ENCODE measurements at regions not wholly inside any gene's neighbourhood (a gene's known extent, or its start where the extent isn't known, plus 50 kb on each side); places are given as distances from the start of the nearest gene placed in this dataset.
A peak's percentile ranks its signal among the peaks of the same experiment; 100 is the strongest.

DNA sequence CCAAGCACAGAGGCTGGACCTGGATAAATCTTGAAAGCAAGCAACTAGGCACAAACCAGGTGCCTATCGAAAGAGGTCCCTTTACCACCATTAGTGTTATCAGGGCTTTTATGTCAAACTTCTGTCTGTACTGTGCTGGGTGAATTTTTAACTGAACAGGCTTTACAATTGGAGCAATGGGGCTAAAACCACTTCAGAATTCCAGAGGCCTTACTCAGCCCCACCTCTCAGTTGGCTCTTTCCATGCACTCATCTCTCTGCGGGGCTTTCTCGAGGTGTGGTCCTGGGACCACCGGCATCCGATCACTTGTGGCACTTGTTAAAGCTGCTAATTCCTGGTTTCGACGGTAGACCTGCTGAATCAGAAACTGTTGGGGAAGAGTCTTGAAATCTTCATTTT, 232.5 kb downstream of the SOX4 start:
- no peak overlapping the region for H3K4me3 ChIP-seq (ENCODE audit: insufficient read depth in 1 of 2, low read depth in 1 of 2, low read length in 2 of 2)
- no peak overlapping the region for H3K18ac ChIP-seq (ENCODE audit: low read depth in 1 of 2, low read length in 2 of 2)
- H3K9me3 ChIP-seq (ENCODE audit: control insufficient read depth, low read length) = no peaks in the 10 kb centered on the region
- H4K91ac ChIP-seq (ENCODE audit: low read length) = no peak overlapping the region
- no peaks in the 10 kb centered on the region for H3K36me3 ChIP-seq (ENCODE audit: control insufficient read depth in 1 of 2, insufficient read depth in 2 of 2, low read depth in 1 of 2, low read length in 2 of 2)
- H2AFZ ChIP-seq (ENCODE audit: low read depth, low read length) = no peak overlapping the region
- no peak overlapping the region for H3K23ac ChIP-seq (ENCODE audit: low read length in 2 of 2)
- no peaks in the 10 kb centered on the region for H3K79me1 ChIP-seq (replicated peaks; ENCODE audit: low read length, poor library complexity, severe bottlenecking)
- no peak overlapping the region for H2AK5ac ChIP-seq (ENCODE audit: low read length, severe bottlenecking)
- H3K4ac ChIP-seq (ENCODE audit: low read depth in 1 of 2, low read length in 2 of 2) = no peak overlapping the region
- H4K8ac ChIP-seq (ENCODE audit: low read length) = no peak overlapping the region
- no peak overlapping the region for H2BK12ac ChIP-seq (ENCODE audit: low read length in 2 of 2)
- 17% methylated on average over 1 of the region's 7 CpGs for WGBS
- no peak overlapping the region for H2BK15ac ChIP-seq (ENCODE audit: low read depth, poor library complexity, severe bottlenecking)
- H3K4me1 ChIP-seq (ENCODE audit: control insufficient read depth, insufficient read depth, low read depth, low read length) = peaks cover 6% of the 10 kb centered on the region
- DNase-seq = peak; percentile 53
- no peaks in the 10 kb centered on the region for H3K27me3 ChIP-seq (ENCODE audit: control insufficient read depth in 1 of 2, insufficient read depth in 1 of 2, low read length in 2 of 2)
- H3K27ac ChIP-seq (ENCODE audit: low read length, poor library complexity, severe bottlenecking) = peak overlapping the region; percentile 90
- H2BK5ac ChIP-seq (ENCODE audit: low read depth, low read length, poor library complexity, severe bottlenecking) = no peak overlapping the region
- H3K14ac ChIP-seq (ENCODE audit: low read length in 2 of 2) = no peak overlapping the region
- H2BK120ac ChIP-seq (ENCODE audit: low read depth, low read length) = no peak overlapping the region
- H3K4me2 ChIP-seq (ENCODE audit: low read length, poor library complexity, severe bottlenecking) = peak overlapping the region; percentile 80
- no peak overlapping the region for H3K9ac ChIP-seq (ENCODE audit: low read length)

DNA sequence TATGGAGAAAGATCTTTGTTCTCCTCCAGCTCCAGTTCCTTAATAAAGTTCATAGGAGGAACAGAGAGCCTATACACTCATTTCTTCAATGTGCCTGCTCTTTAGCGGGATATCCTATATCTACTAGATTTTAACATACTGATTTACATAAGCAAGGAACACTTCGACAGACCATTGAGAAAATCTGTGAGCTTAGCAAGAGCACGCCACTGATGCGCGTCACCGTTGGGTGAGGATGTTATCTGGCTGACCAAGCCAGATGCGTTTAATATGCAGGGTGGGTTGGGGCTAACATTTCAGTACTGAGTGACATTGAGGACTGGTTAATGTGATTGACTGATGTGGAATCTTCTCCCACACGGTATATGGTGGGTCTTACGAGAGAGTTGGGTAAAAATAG, 233.4 kb downstream of the SOX4 start:
- Histone ChIP-seq H3K4ac (ENCODE audit: low read depth in 1 of 2, low read length in 2 of 2) (no peak overlapping the region), H3K9me3 (ENCODE audit: control insufficient read depth, low read length) (no peaks in the 10 kb centered on the region), H2BK15ac (ENCODE audit: low read depth, poor library complexity, severe bottlenecking) (no peak overlapping the region), H3K27me3 (ENCODE audit: control insufficient read depth in 1 of 2, insufficient read depth in 1 of 2, low read length in 2 of 2) (no peaks in the 10 kb centered on the region), H2BK120ac (ENCODE audit: low read depth, low read length) (no peak overlapping the region), H2AFZ (ENCODE audit: low read depth, low read length) (no peak overlapping the region), H2AK5ac (ENCODE audit: low read length, severe bottlenecking) (no peak overlapping the region), H3K9ac (ENCODE audit: low read length) (no peak overlapping the region), H3K79me1 (replicated peaks; ENCODE audit: low read length, poor library complexity, severe bottlenecking) (no peaks in the 10 kb centered on the region), H3K4me2 (ENCODE audit: low read length, poor library complexity, severe bottlenecking) (no peak overlapping the region), H2BK5ac (ENCODE audit: low read depth, low read length, poor library complexity, severe bottlenecking) (no peak overlapping the region), H4K8ac (ENCODE audit: low read length) (no peak overlapping the region), H3K23ac (ENCODE audit: low read length in 2 of 2) (no peak overlapping the region), H4K91ac (ENCODE audit: low read length) (no peak overlapping the region), H3K4me1 (ENCODE audit: control insufficient read depth, insufficient read depth, low read depth, low read length) (peaks cover 6% of the 10 kb centered on the region), H3K4me3 (ENCODE audit: insufficient read depth in 1 of 2, low read depth in 1 of 2, low read length in 2 of 2) (no peak overlapping the region), H2BK12ac (ENCODE audit: low read length in 2 of 2) (peak overlapping the region in 1 of 2 experiments; percentile 45), H3K36me3 (ENCODE audit: control insufficient read depth in 1 of 2, insufficient read depth in 2 of 2, low read depth in 1 of 2, low read length in 2 of 2) (no peaks in the 10 kb centered on the region), H3K14ac (ENCODE audit: low read length in 2 of 2) (no peak overlapping the region), H3K18ac (ENCODE audit: low read depth in 1 of 2, low read length in 2 of 2) (no peak overlapping the region), H3K27ac (ENCODE audit: low read length, poor library complexity, severe bottlenecking) (no peak overlapping the region)
- 93% methylated on average over 9 of the region's 9 CpGs for WGBS
- DNase-seq = no peak

DNA sequence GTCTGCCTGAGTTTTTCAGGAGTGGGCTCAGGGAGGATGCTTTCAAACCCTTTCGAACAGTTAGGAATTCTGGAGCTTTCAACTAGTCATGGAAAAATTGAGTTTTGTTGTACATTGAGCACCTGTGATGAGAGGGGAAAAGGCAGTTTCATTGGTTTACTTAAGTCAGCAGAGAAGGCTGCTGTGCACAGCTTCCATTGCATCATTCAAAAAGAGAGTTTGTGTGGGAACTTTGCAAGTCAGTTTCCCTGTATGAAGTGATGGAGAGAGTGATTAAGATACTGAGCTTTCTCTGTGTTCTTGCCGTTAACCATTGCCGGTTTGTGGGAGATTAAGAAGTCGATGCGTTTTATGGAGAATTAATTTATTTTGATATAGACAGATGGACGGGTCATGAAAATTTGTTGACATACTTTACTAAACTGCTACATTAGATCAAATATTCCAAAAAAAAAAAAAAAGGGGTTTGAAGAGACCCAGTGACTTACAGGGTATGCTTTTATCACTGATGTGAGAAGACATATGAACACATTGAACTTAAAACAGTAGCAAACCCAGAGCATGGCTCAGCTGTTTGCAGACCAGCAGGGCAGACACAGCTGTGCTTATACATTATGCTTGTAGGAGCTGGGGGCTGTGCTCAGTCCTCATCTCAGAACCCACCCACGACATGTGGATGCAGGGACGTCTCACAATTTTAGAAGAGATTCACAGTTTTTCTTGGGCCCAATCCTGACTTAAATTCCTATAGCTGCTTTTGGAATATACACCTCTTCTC, 234.1 kb downstream of the SOX4 start:
- 80% methylated on average over 6 of the region's 8 CpGs for WGBS
- peaks cover 6% of the 10 kb centered on the region for H3K4me1 ChIP-seq (ENCODE audit: control insufficient read depth, insufficient read depth, low read depth, low read length)
- peak; percentile 47 for DNase-seq

DNA sequence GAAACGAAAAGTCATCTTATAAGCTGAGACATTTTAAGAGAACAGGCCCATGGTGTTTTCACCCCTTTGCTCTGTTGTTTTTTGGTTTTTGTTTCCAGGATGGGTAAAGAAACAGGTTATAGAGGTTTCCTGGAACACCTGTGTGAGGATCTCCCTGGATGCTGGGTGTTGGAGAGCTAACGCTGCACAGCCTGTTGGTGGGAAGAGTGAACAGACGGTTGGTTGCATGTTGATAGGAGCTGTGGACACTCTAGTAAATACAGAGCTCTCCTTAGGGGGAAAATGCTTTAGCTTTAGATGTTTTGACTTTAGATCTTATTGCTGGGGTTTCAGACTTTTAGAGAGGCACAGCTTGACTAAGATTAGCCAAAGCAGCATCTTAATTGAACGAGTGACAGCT, 235.2 kb downstream of the SOX4 start:
- no peak overlapping the region for H2AK5ac ChIP-seq (ENCODE audit: low read length, severe bottlenecking)
- no peak overlapping the region for H3K27ac ChIP-seq (ENCODE audit: low read length, poor library complexity, severe bottlenecking)
- H4K91ac ChIP-seq (ENCODE audit: low read length) = no peak overlapping the region
- no peaks in the 10 kb centered on the region for H3K27me3 ChIP-seq (ENCODE audit: control insufficient read depth in 1 of 2, insufficient read depth in 1 of 2, low read length in 2 of 2)
- 96% methylated on average over 4 of the region's 4 CpGs for WGBS
- no peak overlapping the region for H3K18ac ChIP-seq (ENCODE audit: low read depth in 1 of 2, low read length in 2 of 2)
- H2BK5ac ChIP-seq (ENCODE audit: low read depth, low read length, poor library complexity, severe bottlenecking) = no peak overlapping the region
- no peak overlapping the region for H2BK12ac ChIP-seq (ENCODE audit: low read length in 2 of 2)
- DNase-seq = no peak
- H3K9me3 ChIP-seq (ENCODE audit: control insufficient read depth, low read length) = no peaks in the 10 kb centered on the region
- no peak overlapping the region for H3K4me2 ChIP-seq (ENCODE audit: low read length, poor library complexity, severe bottlenecking)
- H3K36me3 ChIP-seq (ENCODE audit: control insufficient read depth in 1 of 2, insufficient read depth in 2 of 2, low read depth in 1 of 2, low read length in 2 of 2) = no peaks in the 10 kb centered on the region
- no peak overlapping the region for H3K4me3 ChIP-seq (ENCODE audit: insufficient read depth in 1 of 2, low read depth in 1 of 2, low read length in 2 of 2)
- H3K79me1 ChIP-seq (replicated peaks; ENCODE audit: low read length, poor library complexity, severe bottlenecking) = no peaks in the 10 kb centered on the region
- H2BK120ac ChIP-seq (ENCODE audit: low read depth, low read length) = no peak overlapping the region
- no peak overlapping the region for H2AFZ ChIP-seq (ENCODE audit: low read depth, low read length)
- H3K9ac ChIP-seq (ENCODE audit: low read length) = no peak overlapping the region
- H3K23ac ChIP-seq (ENCODE audit: low read length in 2 of 2) = no peak overlapping the region
- H3K14ac ChIP-seq (ENCODE audit: low read length in 2 of 2) = no peak overlapping the region
- no peak overlapping the region for H3K4ac ChIP-seq (ENCODE audit: low read depth in 1 of 2, low read length in 2 of 2)
- peaks cover 6% of the 10 kb centered on the region for H3K4me1 ChIP-seq (ENCODE audit: control insufficient read depth, insufficient read depth, low read depth, low read length)
- no peak overlapping the region for H4K8ac ChIP-seq (ENCODE audit: low read length)
- H2BK15ac ChIP-seq (ENCODE audit: low read depth, poor library complexity, severe bottlenecking) = no peak overlapping the region

More for the DNA sequence above, 234.1 kb downstream of the SOX4 start:
- no peak overlapping the region for H3K4me2 ChIP-seq (ENCODE audit: low read length, poor library complexity, severe bottlenecking)
- no peak overlapping the region for H3K18ac ChIP-seq (ENCODE audit: low read depth in 1 of 2, low read length in 2 of 2)
- H3K9ac ChIP-seq (ENCODE audit: low read length) = no peak overlapping the region
- no peak overlapping the region for H3K23ac ChIP-seq (ENCODE audit: low read length in 2 of 2)
- H2BK12ac ChIP-seq (ENCODE audit: low read length in 2 of 2) = no peak overlapping the region
- no peak overlapping the region for H2BK120ac ChIP-seq (ENCODE audit: low read depth, low read length)
- H2AFZ ChIP-seq (ENCODE audit: low read depth, low read length) = no peak overlapping the region
- H2BK5ac ChIP-seq (ENCODE audit: low read depth, low read length, poor library complexity, severe bottlenecking) = no peak overlapping the region
- H3K27me3 ChIP-seq (ENCODE audit: control insufficient read depth in 1 of 2, insufficient read depth in 1 of 2, low read length in 2 of 2) = no peaks in the 10 kb centered on the region
- H3K4ac ChIP-seq (ENCODE audit: low read depth in 1 of 2, low read length in 2 of 2) = no peak overlapping the region
- H3K4me3 ChIP-seq (ENCODE audit: insufficient read depth in 1 of 2, low read depth in 1 of 2, low read length in 2 of 2) = no peak overlapping the region
- no peak overlapping the region for H2AK5ac ChIP-seq (ENCODE audit: low read length, severe bottlenecking)
- H4K8ac ChIP-seq (ENCODE audit: low read length) = no peak overlapping the region
- no peaks in the 10 kb centered on the region for H3K79me1 ChIP-seq (replicated peaks; ENCODE audit: low read length, poor library complexity, severe bottlenecking)
- H4K91ac ChIP-seq (ENCODE audit: low read length) = no peak overlapping the region
- no peaks in the 10 kb centered on the region for H3K36me3 ChIP-seq (ENCODE audit: control insufficient read depth in 1 of 2, insufficient read depth in 2 of 2, low read depth in 1 of 2, low read length in 2 of 2)
- H3K14ac ChIP-seq (ENCODE audit: low read length in 2 of 2) = no peak overlapping the region
- no peak overlapping the region for H3K27ac ChIP-seq (ENCODE audit: low read length, poor library complexity, severe bottlenecking)
- no peak overlapping the region for H2BK15ac ChIP-seq (ENCODE audit: low read depth, poor library complexity, severe bottlenecking)
- H3K9me3 ChIP-seq (ENCODE audit: control insufficient read depth, low read length) = no peaks in the 10 kb centered on the region

Data from mesenchymal stem cell (in vitro differentiated cells and primary cell).